PC-9 (cell line): ENCODE measurements at regions not wholly inside any gene's neighbourhood (a gene's known extent, or its start where the extent isn't known, plus 50 kb on each side); places are given as distances from the start of the nearest gene placed in this dataset.

Source experiments
- CTCF ChIP-seq: fragments of 200-600 bp; sonication (generic); conservative IDR thresholded peaks from 2 replicates; pipeline ENCODE4 v1.6.1; 2017; ENCODE audit warnings: mixed run types, antibody characterized with exemption, mild to moderate bottlenecking, moderate library complexity
- EZH2 ChIP-seq: fragments of 200-600 bp; sonication (generic); IDR thresholded peaks from 2 replicates; pipeline ENCODE4 v1.8.0; 2017; ENCODE audit warnings: antibody characterized with exemption, low read depth

GRCh38 chr15:77864211-77865105 lies 213.1 kb downstream of the TBC1D2B start:
- TF ChIP-seq CTCF = no peak
- no peak for TF ChIP-seq EZH2
